G401.6 (cell line): ENCODE measurements at regions not wholly inside any gene's neighbourhood (a gene's known extent, or its start where the extent isn't known, plus 50 kb on each side); places are given as distances from the start of the nearest gene placed in this dataset.

Experiments used
- FAIRE-seq: peaks from 2 replicates; lab custom pipeline; 2012; peaks lifted over from hg19 to GRCh38; lab: Jason Lieb, UNC

DNA sequence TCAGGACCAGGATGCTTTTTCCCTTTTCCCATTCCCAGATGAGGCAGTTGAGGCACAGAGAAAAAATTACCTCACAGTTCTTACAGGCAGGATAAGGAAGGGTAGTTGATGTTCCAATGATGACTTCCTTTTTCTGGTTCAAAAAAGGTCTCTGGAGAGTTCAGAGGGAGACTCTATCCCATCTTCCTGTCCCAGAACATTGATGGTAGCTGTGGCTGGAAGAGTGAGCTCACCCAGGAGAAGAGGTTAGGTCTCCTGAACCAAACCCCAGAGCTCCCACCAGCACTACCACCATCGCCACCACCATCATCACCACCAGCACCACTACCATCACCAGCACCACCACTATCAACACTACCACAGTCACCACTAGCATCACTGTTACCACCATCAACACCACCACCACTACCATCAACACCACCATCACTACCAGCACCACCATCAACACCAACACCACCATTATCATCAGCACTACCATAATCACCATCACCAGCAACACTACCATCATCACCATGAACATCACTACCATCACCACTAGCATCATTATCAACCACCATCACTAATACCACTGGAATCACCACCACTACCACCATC, 105.5 kb upstream of the RUNX3 start:
- FAIRE-seq = no peak

DNA sequence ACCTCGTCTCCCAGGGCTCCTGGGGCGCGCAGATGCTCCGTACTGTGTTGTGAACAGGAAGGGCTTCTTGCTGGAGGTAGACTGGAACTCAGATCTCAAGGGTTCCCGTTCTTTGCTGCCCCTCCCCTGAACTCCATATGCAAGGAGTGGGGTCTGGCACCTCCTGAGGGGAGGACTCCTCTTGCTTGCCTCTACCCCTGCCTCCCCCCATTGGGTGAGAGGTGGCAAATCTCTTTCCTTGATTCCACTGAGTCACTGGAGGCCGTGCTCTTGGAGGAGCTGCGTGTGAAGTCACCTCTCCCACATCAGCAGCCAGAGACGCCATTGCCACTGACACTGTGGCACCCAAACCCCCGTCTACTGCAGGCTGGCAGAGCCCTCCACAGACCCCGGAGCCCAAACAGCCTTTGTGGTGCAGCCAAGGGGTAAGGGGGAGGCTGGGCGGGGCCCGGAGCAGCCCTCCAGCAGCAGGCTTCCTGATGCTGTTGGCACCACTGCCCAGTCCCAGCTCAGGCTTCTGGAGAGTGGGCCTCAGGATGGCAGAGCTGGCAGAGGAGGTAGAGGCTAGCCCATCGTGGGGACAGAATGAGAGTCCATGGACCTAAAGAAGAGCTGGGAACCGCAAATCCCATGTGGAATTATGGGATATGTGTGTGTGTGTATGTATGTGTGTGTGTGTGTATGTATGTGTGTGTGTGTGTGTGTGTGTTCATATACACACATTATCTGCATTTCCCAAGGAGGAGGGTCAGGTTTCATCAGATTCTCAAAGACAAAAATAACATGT, 104.9 kb upstream of the RUNX3 start:
- FAIRE-seq = no peak

- FAIRE-seq = no peak
Measured at GRCh38 chr1:25033828-25034705, 104.0 kb upstream of the RUNX3 start.

GRCh38 chr1:25033030-25033827, 103.2 kb upstream of the RUNX3 start:
- FAIRE-seq = no peak

DNA sequence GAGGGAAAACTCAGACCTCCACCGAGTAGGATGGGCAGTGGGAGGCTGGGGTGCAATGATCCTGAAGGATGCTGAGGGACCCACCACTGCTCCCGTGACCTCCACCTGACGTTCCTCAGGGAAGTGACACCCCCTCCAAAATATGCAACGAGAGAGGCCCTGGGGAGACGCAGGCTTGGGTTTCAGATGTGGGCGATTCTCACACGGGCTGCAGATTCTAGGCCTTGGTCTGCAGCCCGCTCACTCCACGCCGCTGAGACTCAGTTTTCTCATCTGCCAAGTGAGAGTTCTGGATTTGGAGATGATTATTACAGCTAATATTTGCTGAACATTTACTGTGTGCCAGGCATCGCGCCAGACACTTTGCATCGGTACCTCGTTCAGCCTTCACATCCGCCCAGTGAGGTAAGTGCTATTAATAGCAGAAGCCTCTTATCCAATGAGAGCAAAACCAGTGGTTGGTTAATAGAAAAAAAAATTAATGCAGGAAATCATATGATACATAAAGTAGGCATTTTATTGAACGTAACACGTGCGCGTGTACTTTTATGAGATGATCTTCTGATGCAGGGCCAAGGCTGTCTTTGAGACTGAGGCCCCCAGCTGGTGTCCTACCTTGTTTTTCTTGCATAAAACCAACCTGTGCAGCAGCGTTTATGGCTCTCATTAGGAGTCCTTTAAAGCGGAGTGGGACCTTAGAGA, 102.0 kb upstream of the RUNX3 start:
- no peak for FAIRE-seq

- FAIRE-seq = no peak
Measured at GRCh38 chr1:25031601-25031965, 101.5 kb upstream of the RUNX3 start.

DNA sequence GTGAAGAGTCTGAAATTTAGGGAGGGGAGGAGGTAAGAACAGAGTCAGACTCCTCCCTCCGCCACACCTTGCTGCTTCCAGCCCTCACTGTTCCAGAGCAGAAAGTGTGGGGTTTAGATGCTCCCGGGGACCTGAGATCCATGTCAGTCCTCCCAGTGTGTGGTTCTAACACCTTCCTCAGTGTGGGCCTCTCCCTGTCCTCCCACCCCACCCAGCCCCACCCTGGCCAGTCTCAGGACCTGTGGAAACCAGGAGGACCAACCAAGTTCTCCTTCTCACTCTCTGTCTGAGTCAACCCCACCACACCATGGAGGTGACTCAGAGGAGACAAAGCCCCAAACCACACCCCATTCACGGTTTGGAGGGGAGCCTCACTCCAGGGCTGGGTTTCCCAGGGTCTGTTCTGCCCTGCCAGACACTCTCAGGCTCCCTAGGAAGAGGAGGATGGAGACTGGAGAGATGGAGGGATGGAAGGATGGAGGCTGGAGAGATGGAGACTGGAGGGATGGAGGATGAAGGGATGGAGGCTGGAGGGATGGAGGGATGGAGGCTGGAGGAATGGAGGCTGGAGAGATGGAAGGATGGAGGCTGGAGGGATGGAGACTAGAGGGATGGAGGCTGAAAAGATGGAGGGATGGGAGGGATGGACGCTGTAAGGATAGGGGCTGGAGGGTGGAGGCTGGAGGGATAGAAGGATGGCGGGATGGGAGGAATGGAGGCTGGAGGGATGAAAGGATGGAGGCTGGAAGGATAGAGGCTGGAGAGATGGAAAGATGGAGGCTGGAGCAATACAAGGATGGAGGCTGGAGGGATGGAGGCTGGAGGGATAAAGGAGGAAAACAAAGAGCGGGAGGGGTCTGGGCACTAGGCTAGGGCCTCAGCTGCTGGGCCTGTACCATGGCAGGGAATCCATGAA, 100.9 kb upstream of the RUNX3 start:
- FAIRE-seq = no peak

GRCh38 chr1:25030012-25030411, 99.9 kb upstream of the RUNX3 start:
- FAIRE-seq = no peak

GRCh38 chr1:25028907-25029599, 99.0 kb upstream of the RUNX3 start:
- FAIRE-seq = no peak

GRCh38 chr1:25028587-25028906, 98.5 kb upstream of the RUNX3 start:
- no peak for FAIRE-seq

DNA sequence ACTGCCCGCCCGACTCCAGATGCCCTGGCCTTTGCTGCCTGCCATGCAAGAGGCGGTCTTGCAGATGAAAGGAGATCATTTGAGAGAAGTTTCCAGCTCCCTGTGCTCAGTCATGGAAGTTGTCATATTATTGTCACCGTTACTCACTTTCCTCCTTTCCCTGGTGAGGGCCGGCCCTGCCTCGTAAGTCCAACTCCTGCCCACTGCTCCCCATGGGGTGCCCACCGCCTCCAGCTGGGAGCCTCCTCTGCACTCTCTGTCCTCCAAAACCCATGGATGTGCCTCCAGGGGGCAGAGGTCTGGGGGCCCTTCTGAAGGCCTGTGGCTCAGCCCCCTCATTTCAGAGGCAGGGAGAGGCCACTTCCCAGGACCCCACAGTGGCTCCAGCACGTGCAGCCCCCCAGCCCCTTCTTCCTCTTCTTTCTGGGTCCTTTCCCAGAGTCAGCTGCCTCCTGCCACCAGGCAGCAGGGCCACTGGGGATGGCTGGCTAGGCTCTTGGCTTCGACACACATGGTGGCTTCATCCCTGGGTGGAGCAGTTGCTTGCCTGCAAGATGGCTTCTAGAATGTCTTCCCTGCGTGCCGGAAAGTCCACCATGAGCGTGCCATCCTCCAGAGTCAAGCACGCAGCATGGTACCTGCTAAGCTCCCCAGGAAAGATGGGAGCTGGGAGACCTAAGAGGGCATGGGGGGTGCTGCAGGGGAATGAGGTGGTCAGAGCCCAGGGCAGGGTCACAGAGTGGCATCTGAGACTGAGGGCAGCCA, 97.9 kb upstream of the RUNX3 start:
- no peak for FAIRE-seq

- no peak for FAIRE-seq
Measured at GRCh38 chr1:25026730-25027450, 96.8 kb upstream of the RUNX3 start.

- FAIRE-seq = no peak
Measured at GRCh38 chr1:25026304-25026703, 96.2 kb upstream of the RUNX3 start.

GRCh38 chr1:25024615-25025350, 94.7 kb upstream of the RUNX3 start:
- FAIRE-seq = no peak

- no peak for FAIRE-seq
Measured at GRCh38 chr1:25023826-25024225, 93.8 kb upstream of the RUNX3 start.

- FAIRE-seq = no peak
Measured at GRCh38 chr1:25023190-25023578, 93.1 kb upstream of the RUNX3 start.

- no peak for FAIRE-seq
Measured at GRCh38 chr1:25022361-25023189, 92.5 kb upstream of the RUNX3 start.
